ENCODE measurements at regions not wholly inside any gene's neighbourhood (a gene's known extent, or its start where the extent isn't known, plus 50 kb on each side); places are given as distances from the start of the nearest gene placed in this dataset.
A peak's percentile ranks its signal among the peaks of the same experiment; 100 is the strongest.

DNA sequence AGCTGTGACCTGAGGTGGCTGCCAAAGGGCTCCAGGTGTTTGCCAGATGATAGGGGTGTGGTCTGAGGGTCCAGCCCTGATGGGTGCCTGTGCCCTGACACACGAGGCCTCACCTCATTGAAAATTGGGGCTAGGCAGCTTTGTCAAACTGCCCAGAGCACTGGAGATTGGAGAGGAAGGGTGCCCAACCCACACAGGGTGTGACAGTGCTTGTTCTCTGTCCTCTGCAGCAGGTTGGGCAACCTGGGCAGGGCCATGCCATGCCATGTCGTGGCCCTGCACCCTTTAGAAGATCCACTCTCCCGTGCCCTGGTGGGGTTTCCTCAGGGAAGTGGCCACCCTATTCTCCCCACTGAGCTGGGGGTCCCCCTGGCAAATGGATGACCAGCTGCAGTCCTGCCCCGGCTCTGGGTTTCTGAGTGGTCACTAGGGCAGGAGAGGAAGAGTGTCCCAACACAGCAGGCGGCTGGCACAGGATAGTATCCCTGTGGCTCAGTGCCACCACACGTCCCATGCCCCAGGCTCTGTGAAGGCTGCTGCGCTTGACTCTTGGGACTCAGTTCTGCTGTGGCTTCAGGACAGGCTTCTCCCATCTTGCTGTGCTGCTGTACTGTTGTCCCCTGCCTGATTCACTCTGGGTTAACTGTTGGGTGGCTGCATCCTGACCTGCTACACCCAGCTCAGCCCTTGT is 100.8 kb upstream of the PITX1 start:
- no peak for DNase-seq

DNA sequence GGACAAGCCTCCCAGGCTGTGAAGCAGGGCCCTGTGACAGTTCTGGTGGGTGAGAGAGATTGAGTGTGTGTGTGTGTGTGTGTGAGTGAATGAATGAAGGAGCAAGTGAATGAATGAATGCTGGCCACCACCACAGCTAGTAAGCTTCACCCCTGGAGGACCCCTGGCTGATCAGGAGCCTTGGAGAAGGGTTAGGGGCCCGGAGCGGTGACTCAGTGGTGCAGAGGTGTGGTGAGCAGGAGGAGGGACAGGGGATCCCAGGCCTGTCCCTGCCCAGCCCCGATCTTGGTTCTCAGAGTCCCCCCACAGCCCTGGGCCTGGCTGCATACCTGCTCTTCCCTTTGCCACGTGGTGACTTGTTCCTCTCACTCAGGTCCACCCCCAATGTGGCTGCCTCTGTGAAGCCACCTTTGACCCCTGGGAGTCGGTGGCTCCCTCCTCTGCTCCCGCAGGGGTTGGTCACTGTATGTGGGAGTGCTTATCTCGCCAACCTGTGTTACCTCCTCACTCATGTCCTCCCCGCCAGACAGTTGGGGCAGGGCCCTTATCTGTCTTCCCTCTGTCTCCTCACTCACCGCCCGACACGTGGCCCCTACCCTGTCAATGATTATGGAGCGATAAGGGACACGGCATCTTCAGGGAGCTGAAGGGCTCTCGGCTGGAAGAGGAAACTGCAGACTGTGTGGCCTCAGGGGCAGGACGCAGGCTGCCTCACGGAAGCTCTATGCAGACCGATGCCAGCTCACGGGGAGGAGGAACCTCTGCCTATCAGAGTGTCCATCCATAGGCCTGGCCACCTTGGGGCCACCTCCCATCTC is 99.9 kb upstream of the PITX1 start:
- no peak for DNase-seq

DNA sequence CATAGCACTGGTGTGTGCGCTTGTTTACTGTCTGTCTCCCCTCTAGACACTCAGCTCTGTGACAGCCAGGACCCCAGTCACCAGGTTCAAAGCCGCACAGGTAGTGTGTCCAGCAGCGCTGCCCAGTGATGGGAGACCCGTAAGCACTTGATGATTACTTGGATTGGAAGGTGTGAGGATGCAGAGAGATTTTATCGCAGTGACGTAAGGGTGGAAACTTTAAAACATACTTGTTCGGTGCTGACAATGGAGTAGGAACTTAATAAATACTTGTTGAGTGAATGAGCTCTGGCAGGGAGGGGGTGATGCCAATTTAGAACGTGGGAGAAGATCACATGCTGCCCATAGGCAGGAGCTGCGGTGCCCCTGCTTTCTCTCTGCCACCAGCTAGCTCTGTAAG is 99.2 kb upstream of the PITX1 start:
- no peak for DNase-seq

DNA sequence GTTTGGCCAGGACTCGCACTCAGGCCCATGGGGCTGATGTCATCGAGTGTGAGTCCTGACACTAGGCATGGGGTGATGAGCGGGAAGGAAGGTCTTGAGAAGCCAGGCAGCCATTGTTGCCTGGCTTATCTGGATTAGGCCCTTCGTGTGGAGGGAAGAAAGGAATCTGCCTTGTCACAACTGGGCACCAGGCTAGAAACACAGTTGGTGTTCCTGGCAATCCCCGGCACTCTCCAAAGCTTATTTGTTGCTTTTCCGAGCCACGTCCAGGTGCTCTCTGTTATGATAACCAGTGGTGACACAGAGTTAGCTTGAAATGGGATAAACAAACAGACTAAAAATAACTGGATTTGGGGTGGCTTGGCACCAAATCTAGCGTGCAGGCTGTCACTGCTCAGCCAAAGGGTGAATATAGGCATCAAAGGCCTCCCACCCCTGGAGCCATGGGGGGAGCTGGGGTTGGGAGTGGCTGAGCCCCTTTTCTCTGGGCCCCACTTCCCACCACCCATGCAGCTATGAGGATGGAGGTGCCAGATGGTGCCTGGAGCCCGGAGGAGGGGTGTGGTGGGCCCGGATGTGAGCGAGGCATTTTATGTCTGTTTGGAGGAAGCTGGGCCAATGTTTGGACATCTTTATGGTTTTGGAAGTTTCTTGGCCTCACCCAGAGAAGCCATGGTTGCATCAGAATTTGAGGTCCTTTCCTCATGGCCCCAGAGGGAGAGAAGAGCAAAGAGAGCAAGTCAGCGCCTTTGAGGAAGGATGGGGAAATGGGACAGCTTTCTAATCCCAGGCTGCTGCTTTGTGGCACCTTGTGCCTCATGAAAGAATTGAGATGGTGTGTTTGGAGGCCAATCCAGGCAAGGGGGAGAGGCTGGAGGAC is 98.0 kb upstream of the PITX1 start:
- no peak for DNase-seq

DNA sequence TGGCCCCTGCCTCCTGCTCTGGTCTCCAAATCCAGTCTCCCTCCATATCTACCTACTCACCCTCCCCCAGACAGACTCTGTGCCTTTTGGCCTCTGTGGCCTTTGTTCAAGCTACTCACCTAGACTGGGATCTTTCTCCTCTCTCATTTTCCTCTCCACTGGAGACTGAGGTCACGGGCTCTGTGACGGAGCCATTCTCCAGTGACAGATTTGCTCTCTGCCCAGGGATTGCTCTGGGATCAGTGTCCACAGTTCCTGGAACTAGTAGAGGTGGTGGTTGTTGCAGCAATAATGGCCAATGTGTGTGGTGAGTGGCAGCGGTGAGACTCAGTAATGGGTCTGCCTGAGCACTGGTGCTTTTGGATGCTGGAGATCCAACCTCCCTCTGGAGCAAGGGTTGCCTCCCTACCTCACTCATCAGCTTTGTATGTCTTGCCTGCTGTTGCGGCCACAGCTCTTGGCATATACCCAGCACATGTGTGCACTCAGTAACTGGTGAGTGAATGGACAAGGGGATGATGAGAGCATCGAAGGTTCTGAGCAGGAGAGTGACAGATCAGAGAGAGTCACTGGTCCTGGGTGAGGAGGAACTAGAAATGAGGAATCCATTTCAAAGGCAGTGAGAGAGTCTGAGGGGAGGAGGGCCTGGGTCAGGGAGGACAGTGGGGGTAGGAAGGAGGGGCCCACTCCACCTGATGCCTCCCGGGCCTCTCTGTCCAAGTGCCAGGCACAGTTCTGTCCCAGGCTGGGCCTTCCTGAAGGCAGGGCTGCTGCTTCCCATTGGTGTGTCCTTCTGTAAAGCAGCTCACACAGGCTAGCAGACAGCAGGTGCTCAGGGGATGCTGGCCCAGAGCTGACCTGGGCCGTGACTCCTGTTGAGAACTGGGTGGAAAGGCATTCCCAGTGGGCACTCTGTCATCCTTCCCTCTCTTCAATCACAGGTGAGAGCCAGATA is 96.5 kb upstream of the PITX1 start:
- no peak for DNase-seq

DNA sequence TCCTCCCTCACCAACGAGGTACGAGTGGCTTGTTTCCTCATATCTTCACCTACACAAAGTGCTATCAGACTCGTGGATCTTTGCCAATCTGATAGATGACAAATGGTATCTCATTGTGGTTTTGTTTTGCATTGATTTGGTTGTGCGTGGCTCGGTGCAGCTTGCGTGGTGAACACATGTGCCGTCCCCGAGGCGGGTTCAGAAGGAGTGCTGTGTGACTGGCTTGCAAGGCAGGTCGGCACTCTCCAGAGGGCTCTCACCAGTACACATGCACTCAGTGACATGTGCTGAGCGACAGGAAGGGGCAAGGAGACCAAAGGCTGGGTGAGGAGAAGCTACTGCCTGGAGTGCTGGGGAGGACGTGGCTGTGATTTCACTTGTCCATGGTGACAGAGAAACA is 95.3 kb upstream of the PITX1 start:
- no peak for DNase-seq

DNA sequence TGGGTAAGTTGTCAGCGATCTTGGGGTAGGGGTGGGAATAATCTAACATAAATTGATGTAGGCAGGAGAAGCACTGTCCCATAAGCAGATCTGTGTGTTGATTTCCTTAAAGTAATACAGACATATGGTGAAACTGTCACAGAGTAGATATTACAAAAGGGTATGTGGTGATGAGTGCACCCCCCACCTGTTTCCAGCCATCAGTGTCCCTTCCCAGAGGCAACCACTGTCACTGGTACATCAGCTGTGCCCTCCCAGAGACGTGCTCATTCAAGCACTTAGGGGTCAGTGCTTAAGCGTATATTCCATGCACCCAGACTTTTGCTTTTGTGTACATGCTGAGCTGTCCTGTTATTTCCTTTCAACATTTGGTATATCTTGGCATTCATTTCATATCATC is 94.3 kb upstream of the PITX1 start:
- no peak for DNase-seq

DNA sequence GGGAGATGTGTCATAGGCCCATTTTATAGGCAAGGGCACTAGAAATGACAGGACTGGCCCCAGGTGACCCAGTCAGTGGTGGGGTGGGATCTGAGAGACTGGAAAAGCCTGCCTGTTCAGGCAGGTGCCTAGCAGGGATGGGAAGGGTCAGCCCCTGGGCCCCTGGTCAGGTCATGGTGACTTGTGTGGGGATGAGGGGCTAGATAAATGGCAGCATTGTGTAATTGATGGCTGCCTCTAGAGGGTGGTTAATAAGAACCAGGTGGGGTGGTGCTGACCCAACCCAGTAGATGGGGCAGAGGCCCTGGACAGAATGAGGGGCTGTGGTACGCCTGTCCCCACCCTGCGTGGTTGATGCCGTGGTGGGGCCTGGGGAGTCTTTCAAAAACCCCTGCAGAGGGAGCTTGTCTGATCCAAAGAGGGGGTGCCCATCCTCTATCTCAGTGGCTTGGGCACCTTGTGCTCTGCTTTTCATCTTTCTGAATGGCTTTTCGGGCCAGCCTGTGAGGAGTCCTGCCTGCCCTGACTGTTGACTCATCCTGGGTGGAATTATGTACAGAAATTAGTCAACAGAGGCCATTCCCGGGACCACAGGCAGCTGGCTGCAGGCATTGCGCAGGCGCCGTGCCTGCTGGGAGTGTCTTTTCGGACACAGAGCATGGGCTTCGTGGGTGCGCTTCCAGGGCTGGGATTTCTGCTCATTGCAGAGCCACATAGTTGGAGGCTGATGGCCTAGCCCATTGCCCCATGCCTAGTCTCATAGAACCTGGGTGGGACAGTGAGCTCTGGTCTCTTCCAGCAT is 93.6 kb upstream of the PITX1 start:
- DNase-seq, result no peak

DNA sequence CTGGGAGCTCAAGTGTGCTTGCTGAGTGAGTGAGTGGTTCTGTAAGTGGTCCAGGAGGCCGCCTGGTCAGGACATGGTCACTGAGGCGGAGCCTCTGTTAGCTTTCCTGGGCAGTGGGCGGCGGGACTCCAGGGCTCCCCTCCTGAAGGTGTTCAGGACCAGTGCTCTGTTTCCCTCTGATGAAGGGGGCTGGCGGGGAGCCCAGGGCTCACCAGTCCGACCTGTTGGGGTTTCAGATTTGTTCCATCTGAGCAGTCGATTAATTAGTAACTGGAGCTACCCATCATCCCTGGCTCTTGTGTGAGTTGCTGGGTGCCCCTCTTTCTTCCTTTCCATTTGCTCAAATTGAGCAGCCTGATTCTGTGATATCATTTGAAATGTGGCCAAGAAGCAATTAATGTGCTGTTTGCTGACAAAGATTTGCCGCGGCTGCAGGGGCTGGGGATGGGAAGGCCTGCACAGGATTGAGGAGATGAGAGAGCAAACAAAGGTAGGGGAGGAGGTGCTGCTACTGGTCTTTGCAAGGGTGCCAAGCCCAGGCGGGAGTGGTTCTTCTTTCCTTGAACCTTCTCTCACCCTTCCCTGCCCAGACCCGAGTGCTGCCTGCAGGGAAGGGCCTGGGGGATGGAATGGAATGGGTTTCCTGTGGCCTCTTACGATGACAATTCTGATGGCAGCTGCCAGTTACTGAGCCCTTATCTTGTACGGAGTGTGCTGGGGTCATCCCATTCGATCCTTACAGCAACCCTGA is 92.8 kb upstream of the PITX1 start:
- no peak for DNase-seq

DNA sequence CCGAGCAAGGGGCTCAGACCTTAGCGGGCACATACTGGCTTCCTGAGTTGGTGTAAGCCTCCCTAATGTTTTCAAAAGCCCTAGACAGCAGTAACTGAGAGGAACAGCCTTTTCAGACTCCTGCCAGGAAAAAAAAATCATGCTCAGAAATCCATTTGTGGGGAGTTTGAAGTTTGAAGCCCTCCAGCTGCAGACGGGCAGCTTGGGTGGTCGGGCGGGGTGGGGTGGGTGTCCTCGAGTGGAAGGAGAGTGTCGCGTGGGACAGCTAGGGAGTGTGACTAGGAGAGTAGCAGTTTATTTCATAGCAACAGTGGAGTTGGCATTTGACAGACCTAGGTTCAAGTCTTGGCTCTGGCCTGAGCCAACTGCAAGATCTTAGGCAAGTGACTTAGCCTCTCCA is 90.7 kb upstream of the PITX1 start:
- DNase-seq, result no peak

DNA sequence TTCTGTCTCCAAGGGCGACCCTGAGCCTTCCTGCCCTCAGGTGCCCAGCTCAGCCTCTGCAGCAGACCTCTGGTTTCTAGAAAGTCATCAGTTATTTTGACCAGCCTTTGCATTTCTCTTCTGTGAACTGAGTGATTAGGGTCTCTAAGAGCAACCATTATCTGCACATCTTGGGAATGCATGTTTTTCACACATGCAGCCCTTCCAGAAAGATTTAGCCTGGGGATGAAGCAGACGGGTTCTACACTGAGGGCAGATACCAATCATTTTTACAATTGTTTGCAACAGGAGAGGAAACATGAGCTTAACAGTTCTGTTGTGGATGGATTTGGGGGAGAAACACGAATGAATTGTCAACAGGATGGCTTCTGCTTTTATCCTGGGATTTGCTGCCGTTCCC is 90.1 kb upstream of the PITX1 start:
- no peak for DNase-seq

DNA sequence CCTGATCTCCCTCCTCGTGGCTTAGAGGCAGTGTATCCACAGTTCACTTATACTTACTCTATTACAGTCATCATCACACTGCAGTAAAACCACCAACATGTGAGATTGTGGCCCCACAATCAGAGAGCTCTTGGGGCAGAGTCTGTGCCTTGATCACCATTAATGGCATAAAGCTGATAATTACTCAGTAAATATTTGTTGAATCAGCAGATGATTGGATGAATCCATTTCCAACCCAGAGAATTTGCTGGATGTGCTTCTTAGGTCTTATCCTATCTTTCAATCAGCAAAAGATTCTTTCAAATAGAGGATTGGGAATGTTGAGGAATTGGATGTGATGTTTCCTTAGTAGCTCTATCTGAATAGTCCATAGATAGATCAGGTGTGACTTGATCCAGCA is 88.8 kb upstream of the PITX1 start:
- DNase-seq, result no peak

DNA sequence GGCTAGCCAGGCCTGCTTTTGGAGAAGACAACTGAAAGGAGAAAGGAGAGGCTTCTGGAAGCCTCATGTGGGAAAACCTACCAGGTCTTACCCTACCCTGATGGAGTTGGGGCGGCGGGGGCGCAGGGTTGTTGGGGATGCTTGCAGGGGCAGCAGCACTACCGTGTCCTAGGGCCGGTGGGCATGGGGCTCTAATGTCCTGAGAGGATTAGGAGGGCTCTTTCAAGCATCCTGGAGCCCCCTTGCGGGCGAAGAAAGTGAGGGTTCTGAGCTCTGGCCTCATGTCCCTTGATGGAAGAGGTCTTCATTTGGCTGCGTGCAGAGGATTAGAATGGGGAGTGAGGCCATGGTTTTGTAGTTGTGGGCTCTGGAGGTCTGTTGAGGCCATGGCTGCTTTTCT is 86.9 kb upstream of the PITX1 start:
- no peak for DNase-seq

DNA sequence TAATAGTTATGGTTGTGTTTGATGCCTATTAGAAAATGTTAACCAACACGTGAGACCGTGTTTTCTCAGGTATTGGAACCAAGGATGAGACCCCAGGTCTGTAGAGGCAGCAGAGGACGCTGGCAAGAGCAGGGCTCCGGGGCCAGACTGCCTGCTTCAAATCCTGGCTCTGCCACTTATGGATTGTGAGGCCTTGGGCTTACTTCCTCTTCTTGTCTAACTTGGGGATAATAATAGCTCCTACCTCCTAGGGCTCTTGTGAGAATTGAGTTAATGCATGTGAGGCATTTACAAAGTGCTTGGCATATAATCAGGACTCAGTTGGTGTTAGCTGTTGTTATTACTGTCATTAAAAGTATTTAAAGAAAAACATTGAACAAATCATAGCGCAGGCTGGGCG is 85.5 kb upstream of the PITX1 start:
- peak in 1 of 2 experiments; percentile 8 for DNase-seq

DNA sequence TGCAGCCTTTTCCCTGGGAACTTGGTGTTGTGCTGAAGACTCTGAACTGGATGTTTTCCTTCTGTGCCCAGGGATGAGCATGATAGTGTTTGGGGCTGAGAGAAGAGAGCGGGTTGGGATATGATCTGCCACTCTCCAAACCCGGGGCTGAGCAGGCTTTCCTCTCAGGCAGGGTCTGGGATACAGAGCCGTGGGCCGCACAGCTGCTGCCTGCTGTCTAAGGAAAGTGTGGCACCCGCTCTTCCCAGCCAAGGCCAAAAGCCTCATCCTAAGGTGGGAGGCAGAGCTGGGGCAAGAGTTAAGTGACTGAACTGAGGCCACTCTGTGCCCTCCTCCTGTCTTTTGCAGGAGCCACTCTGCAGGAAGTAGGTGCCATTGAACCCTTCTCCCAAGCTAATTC is 83.6 kb upstream of the PITX1 start:
- DNase-seq, result no peak

DNA sequence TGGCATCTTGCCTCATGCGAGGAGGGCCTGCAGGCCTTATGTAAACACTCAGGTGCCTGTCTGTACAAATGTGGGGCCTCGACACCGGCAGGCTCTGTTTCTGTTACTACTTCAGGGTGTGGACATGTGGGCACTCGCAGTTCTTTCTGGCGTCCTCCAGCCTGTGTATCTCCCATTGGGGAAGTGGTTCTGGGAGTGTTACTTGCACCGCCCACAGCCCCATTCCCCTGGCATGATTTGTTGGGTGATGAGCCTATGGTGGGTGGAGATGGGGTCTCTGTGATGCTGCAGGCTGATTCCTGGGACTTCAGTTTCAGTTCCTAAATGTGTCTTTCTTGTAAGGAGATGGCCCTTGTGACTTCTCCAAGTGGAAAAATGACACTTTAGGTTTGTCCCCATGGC is 82.1 kb upstream of the PITX1 start:
- DNase-seq, result no peak

DNA sequence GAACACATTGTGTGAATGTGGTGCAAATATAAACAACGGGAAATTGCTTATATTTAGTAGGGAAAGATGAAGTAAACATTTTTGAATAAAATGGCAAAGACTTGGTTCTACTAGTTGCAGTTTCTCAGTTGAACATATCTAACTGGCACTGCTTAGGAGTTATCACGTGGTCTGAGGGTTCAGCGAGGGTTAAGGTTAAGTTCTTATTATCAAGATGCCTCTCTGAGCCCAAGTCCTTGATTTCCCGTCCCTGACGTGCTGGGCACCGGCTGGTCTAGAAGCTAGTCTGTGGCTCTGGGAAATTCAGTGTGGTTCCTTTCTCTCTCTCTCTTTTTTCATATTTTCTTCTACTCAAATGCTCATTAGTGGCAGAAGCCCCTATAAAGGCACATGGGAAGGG is 81.6 kb upstream of the PITX1 start:
- DNase-seq, result no peak

DNA sequence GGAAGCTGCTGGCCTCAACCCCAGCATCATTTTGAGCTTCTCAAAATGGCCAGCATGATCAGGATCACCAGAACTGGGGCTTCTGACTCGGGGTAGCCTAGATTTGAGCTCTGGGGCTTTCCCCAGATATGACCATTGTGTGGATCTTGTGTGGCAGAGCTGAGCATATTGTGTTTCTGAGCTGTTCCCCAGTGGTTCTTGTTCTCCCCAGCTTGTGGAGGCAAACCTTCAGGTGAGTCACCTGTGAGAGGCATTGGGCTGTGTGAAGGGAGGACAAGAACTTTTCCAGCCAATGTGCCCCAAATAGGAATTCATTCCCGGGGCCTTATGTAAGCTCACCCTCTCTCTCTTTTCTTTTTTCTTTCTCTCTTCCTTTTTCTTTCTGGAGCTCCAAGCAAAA is 80.7 kb upstream of the PITX1 start:
- DNase-seq, result no peak

DNA sequence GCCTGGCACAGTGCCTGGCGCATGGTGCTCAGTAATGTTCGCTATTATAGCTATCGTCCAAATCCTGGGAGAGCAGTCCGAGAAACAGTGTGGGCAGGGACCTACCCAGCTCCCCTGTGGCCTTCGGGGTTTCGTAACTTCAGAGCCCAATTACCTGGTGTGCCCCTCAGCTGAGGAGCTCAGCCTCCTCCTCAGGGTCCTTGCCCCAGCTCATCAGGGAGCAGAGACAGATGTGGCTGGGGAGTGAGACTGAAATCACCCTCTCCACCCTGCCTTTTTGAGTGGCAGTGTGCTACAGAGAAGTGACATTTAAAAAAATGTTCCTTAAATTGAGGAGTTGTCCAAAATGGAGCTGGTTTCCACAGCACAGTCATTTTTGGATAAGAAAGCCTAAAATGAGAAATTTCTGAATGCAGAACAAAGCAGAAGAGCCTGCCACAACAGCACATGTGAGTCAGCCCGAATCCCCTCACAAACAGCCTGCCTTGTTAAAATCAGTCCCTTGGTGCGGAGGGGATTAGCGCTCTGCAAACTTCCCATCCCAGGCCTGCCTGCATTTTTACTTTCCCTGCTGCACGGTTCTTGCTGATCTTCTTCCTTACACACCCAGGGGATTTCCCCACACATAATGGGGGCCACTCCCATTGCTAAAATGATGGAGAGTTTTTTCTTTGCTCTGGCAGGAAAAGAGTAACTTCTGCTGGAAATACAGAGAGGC is 78.1 kb upstream of the PITX1 start:
- DNase-seq, result no peak
